HepG2 (cell line): ENCODE measurements at regions not wholly inside any gene's neighbourhood (a gene's known extent, or its start where the extent isn't known, plus 50 kb on each side); places are given as distances from the start of the nearest gene placed in this dataset.
"Not testable (repeated sequence)": the region's sequence is repeated elsewhere in the genome, so short reads cannot be mapped to it uniquely, and the experiment has no call there.

Source experiments
- ATAC-seq: fragments of 200-7000 bp; cut with Tn5 transposase; 3 replicates; pipeline ENCODE4 v1.9.1; 2020; ENCODE audit warnings: mild to moderate bottlenecking, moderate library complexity
- BruUV-seq: library from RNA; stranded (reverse); fragments of 400-500 nt; replicated peaks from 2 replicates; lab custom pipeline; 2021; lab: Mats Ljungman, UMichigan
- CTCF ChIA-PET: fragments of 300-600 bp; formaldehyde crosslinking; extraction: SDS; loops from one replicate; lab custom pipeline; 2021; ENCODE audit warnings: low total read pairs, inconsistent platforms, low intra/inter-chr PET ratio; lab: Yijun Ruan, JAX
- POLR2A ChIA-PET: fragments of 350-600 bp; sonication (Branson Sonifier 250); formaldehyde crosslinking; loops from one replicate; lab custom pipeline; 2020; ENCODE audit warnings: antibody characterized with exemption, inconsistent platforms; lab: Yijun Ruan, JAX
- DNase-seq: peaks from one replicate; pipeline ENCODE4 v3.0.0-alpha.2; 2015; ENCODE audit warnings: low spot score
- FAIRE-seq: peaks from 3 replicates; lab custom pipeline; 2011; peaks lifted over from hg19 to GRCh38; lab: Jason Lieb, UNC
- H2AFZ ChIP-seq: one replicate; pipeline ENCODE4 v1.6.1; 2011; ENCODE audit warnings: low read length, inconsistent platforms
- H3K27ac ChIP-seq: fragments of 300-600 bp; 3 replicates; pipeline ENCODE4 v1.8.0; 2011; ENCODE audit warnings: mixed run types, mild to moderate bottlenecking, mixed read lengths, low read length, inconsistent platforms; ENCODE audit not compliant: insufficient read depth; ENCODE audit errors: extremely low read length
- H3K27me3 ChIP-seq, 2 experiments: fragments of 200-600 bp in 1 of 2; 2 replicates in 1 of 2; 3 replicates in 1 of 2; pipeline versions ENCODE4 v1.6.0 to v1.8.0; 2011; ENCODE audit warnings: low read length in 2 of 2, mild to moderate bottlenecking in 2 of 2, moderate library complexity in 2 of 2, inconsistent platforms in 1 of 2; ENCODE audit not compliant: insufficient read depth in 2 of 2, control insufficient read depth in 1 of 2
- H3K36me3 ChIP-seq, 2 experiments: fragments of 200-600 bp in 1 of 2; replicated peaks in 1 of 2; 2 replicates in 1 of 2; 3 replicates in 1 of 2; pipeline versions ENCODE4 v1.5.1 to v1.8.0; 2011; ENCODE audit warnings: low read length in 2 of 2, inconsistent platforms in 1 of 2; ENCODE audit not compliant: insufficient read depth in 2 of 2, control insufficient read depth in 1 of 2
- H3K4me1 ChIP-seq: 2 replicates; pipeline ENCODE4 v1.5.1; 2012; ENCODE audit warnings: low read length, inconsistent platforms; ENCODE audit not compliant: insufficient read depth
- H3K4me2 ChIP-seq: 2 replicates; pipeline ENCODE4 v1.6.0; 2011; ENCODE audit warnings: low read depth, low read length, inconsistent platforms
- H3K4me3 ChIP-seq, 3 experiments: fragments of 200-600 bp in 1 of 3; sonication (generic), shearing (Covaris generic) in 1 of 3; replicated peaks in 1 of 3; 2 replicates each; pipeline ENCODE4 v1.5.1; 2011 to 2016; ENCODE audit warnings: low read length in 3 of 3, inconsistent platforms in 2 of 3, low read depth in 2 of 3, mild to moderate bottlenecking in 2 of 3, control low read depth in 1 of 3, mixed read lengths in 1 of 3; ENCODE audit not compliant: insufficient read depth in 1 of 3
- H3K79me2 ChIP-seq: one replicate; pipeline ENCODE4 v1.6.1; 2011; ENCODE audit warnings: low read length, inconsistent platforms; ENCODE audit not compliant: insufficient read depth
- H3K9ac ChIP-seq: 2 replicates; pipeline ENCODE4 v1.6.0; 2011; ENCODE audit warnings: mild to moderate bottlenecking, low read depth, low read length, inconsistent platforms; ENCODE audit not compliant: insufficient read depth
- H3K9me3 ChIP-seq: 2 replicates; pipeline ENCODE4 v1.5.1; 2012; ENCODE audit warnings: mild to moderate bottlenecking, low read length
- H4K20me1 ChIP-seq: 2 replicates; pipeline ENCODE4 v1.6.0; 2011; ENCODE audit warnings: inconsistent platforms, mild to moderate bottlenecking, low read length, moderate library complexity; ENCODE audit not compliant: insufficient read depth
- CENPX ChIP-seq: sonication (generic); formaldehyde crosslinking; IDR thresholded peaks from 2 replicates; pipeline ENCODE4 v1.9.0; 2021; ENCODE audit warnings: mild to moderate bottlenecking, missing genetic modification reagents, moderate library complexity
- ELF4 ChIP-seq: sonication (generic); formaldehyde crosslinking; IDR thresholded peaks from 2 replicates; pipeline ENCODE4 v1.5.0; 2020; ENCODE audit warnings: missing genetic modification reagents, mild to moderate bottlenecking, moderate library complexity, borderline replicate concordance
- ETV5 ChIP-seq: IDR thresholded peaks from 2 replicates; pipeline ENCODE4 v1.6.1; 2018; ENCODE audit warnings: missing biosample characterization, missing genetic modification reagents, inconsistent platforms, borderline replicate concordance
- NBN ChIP-seq: fragments of 450-650 bp; conservative IDR thresholded peaks from 2 replicates; pipeline ENCODE4 v1.6.1; 2017
- RNF2 ChIP-seq: fragments of 450-650 bp; conservative IDR thresholded peaks from 2 replicates; pipeline ENCODE4 v1.6.1; 2016; ENCODE audit warnings: low read depth
- ZNF547 ChIP-seq: sonication (generic); formaldehyde crosslinking; IDR thresholded peaks from 2 replicates; pipeline ENCODE4 v1.5.1; 2020; ENCODE audit warnings: mild to moderate bottlenecking, missing genetic modification reagents
- ZNF841 ChIP-seq: sonication (generic); formaldehyde crosslinking; IDR thresholded peaks from 2 replicates; pipeline ENCODE4 v1.8.1; 2023; ENCODE audit warnings: missing genetic modification reagents, borderline replicate concordance
- WGBS: methylation state at CpG from one replicate; pipeline ENCODE4 v1.1.6; 2017; ENCODE audit warnings: low lambda C conversion rate; 5-methylcytosine and 5-hydroxymethylcytosine counted together
- in situ Hi-C: cut with HindIII; loops from 2 replicates; pipeline ENCODE4 v1.10.0; 2017; ENCODE audit warnings: low pct_unique_long_range_greater_than_20kb; ENCODE audit not compliant: extremely low pct_ligation_motif_present
- intact Hi-C: fragments of 100-400 bp; cut with micrococcal nuclease; formaldehyde crosslinking; loops from one replicate; pipeline ENCODE4 v1.10.0; 2022; ENCODE audit not compliant: unreplicated experiment
- TF ChIP-seq, protein P1 (sequence below): sonication (generic); formaldehyde crosslinking; IDR thresholded peaks from 2 replicates; pipeline ENCODE4 v1.8.0; 2022; ENCODE audit warnings: mild to moderate bottlenecking, missing genetic modification reagents, borderline replicate concordance
- TF ChIP-seq, protein P2 (sequence below): sonication (generic); formaldehyde crosslinking; IDR thresholded peaks from 2 replicates; pipeline ENCODE4 v1.5.0; 2020; ENCODE audit warnings: mild to moderate bottlenecking, missing genetic modification reagents

DNA sequence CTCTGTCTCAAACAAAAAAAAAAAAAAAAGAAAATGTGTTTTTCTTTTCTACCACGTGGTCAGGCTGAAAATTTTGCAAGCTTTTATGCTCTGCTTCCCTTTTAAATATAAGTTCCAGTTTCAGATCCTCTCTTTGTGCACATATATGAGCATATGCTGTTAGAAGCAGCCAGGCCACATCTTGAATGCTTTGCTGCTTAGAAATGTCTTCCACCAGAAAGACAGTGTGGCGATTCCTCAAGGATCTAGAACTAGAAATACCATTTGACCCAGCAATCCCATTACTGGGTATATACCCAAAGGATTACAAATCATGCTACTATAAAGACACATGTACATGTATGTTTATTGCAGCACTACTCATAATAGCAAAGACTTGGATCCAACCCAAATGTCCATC, 119.0 kb downstream of the BMP4 start:
- H3K79me2 ChIP-seq, H3K36me3 ChIP-seq, H3K27me3 ChIP-seq, H3K9me3 ChIP-seq, FAIRE-seq, H3K4me3 ChIP-seq, BruUV-seq, intact Hi-C loops, H2AFZ ChIP-seq, POLR2A ChIA-PET, H4K20me1 ChIP-seq, ATAC-seq, H3K9ac ChIP-seq, in situ Hi-C loops, H3K27ac ChIP-seq, DNase-seq, CTCF ChIA-PET, H3K4me2 ChIP-seq: not testable (repeated sequence)
- peak; percentile 99 for TF ChIP-seq ZNF841 (CRISPR knock-in tag)
- WGBS = 88% methylated on average over 2 of the region's 2 CpGs
- peaks cover 47% of the 10 kb centered on the region for H3K4me1 ChIP-seq

DNA sequence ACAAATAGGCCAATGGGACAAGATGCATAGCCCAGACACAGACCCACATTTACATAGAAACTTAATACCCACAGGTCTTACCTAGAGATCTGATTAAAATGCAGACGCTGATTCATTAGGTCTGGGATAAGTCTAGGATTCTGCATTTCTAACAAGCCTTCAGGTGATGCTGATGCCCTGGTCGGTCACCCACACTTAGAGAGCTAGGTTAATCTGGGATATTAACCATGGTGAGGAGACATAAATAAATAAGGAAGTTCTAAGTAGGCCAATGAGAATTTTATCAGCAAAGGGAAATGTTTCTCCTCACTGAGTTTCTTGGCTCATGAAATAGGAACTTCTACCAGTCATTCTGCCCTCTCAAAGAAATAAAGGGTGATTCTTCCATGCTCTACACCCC, 120.1 kb downstream of the BMP4 start:
- no peak overlapping the region for H3K4me3 ChIP-seq
- H3K4me1 ChIP-seq = peaks cover 36% of the 10 kb centered on the region
- BruUV-seq = no TSS peak
- no peak overlapping the region for H2AFZ ChIP-seq
- FAIRE-seq (no peak), ATAC-seq (no peak), DNase-seq (no peak)
- no peaks in the 10 kb centered on the region for H3K79me2 ChIP-seq
- no peaks in the 10 kb centered on the region for H3K27me3 ChIP-seq
- no peaks in the 10 kb centered on the region for H3K9me3 ChIP-seq
- H3K36me3 ChIP-seq = no peaks in the 10 kb centered on the region; a peak in 1 of 5 replicates
- POLR2A ChIA-PET = no interaction called here
- no peak overlapping the region for H3K4me2 ChIP-seq
- in situ Hi-C loops (no loop called here), intact Hi-C loops (no loop called here)
- CTCF ChIA-PET = no interaction called here
- WGBS = 93% methylated on average over 2 of the region's 2 CpGs
- H4K20me1 ChIP-seq = no peaks in the 10 kb centered on the region
- no peak overlapping the region for H3K27ac ChIP-seq
- TF ChIP-seq NBN (no peak), CENPX (no peak), ETV5 (CRISPR knock-in tag) (no peak), RNF2 (no peak), ZNF547 (CRISPR knock-in tag) (no peak), ELF4 (CRISPR knock-in tag) (no peak)
- TF ChIP-seq, protein P1, sequence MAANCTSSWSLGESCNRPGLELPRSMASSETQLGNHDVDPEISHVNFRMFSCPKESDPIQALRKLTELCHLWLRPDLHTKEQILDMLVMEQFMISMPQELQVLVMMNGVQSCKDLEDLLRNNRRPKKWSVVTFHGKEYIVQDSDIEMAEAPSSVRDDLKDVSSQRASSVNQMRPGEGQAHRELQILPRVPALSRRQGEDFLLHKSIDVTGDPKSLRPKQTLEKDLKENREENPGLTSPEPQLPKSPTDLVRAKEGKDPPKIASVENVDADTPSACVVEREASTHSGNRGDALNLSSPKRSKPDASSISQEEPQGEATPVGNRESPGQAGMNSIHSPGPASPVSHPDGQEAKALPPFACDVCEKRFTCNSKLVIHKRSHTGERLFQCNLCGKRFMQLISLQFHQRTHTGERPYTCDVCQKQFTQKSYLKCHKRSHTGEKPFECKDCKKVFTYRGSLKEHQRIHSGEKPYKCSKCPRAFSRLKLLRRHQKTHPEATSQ (CRISPR knock-in tag) = no peak
- TF ChIP-seq, protein P2, sequence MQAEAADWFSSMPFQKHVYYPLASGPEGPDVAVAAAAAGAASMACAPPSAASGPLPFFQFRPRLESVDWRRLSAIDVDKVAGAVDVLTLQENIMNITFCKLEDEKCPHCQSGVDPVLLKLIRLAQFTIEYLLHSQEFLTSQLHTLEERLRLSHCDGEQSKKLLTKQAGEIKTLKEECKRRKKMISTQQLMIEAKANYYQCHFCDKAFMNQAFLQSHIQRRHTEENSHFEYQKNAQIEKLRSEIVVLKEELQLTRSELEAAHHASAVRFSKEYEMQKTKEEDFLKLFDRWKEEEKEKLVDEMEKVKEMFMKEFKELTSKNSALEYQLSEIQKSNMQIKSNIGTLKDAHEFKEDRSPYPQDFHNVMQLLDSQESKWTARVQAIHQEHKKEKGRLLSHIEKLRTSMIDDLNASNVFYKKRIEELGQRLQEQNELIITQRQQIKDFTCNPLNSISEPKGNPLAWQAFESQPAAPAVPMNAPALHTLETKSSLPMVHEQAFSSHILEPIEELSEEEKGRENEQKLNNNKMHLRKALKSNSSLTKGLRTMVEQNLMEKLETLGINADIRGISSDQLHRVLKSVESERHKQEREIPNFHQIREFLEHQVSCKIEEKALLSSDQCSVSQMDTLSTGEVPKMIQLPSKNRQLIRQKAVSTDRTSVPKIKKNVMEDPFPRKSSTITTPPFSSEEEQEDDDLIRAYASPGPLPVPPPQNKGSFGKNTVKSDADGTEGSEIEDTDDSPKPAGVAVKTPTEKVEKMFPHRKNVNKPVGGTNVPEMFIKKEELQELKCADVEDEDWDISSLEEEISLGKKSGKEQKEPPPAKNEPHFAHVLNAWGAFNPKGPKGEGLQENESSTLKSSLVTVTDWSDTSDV (CRISPR knock-in tag) = no peak
- no peak overlapping the region for H3K9ac ChIP-seq
